ENCODE measurements at regions not wholly inside any gene's neighbourhood (a gene's known extent, or its start where the extent isn't known, plus 50 kb on each side); places are given as distances from the start of the nearest gene placed in this dataset.

- TF ChIP-seq EZH2 (IDR thresholded peaks at IDR 0.05; ENCODE audit: insufficient read depth, poor library complexity, severe bottlenecking) (no peak), EZH2phosphoT487 (IDR thresholded peaks at IDR 0.05; ENCODE audit: insufficient read depth, low read depth) (no peak)
Observed at GRCh38 chr6:20302702-20303251, 90.5 kb upstream of the MBOAT1 start.
